HG02623 (cell line): ENCODE measurements at regions not wholly inside any gene's neighbourhood (a gene's known extent, or its start where the extent isn't known, plus 50 kb on each side); places are given as distances from the start of the nearest gene placed in this dataset.

Source experiments
- ATAC-seq: cut with Tn5 transposase; IDR thresholded peaks from one replicate; pipeline ENCODE4 v1.9.1; 2021; ENCODE audit warnings: moderate library complexity; ENCODE audit not compliant: unreplicated experiment

DNA sequence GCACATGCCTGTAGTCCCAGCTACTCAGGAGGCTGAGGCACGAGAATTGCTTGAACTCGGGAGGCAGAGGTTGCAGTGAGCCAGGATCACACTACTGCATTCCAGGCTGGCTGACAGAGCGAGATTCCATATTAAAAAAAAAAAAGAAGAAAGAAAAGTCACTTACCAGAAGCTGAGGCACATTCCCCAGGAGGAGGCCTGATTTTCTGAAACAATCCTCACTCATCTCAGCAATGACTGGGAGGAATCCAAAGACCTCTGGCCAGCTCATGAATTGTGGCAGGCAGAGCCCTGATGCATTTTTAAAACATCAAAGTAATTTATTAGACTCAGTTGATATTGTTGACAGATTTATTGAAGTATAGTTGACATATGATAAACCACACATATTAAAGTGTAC lies 206.3 kb downstream of the FOXO1 start:
- no peak for ATAC-seq

- no peak for ATAC-seq
Observed at GRCh38 chr13:40464337-40465014, 202.0 kb downstream of the FOXO1 start.

- ATAC-seq: no peak
Observed at GRCh38 chr13:40465015-40465390, 201.4 kb downstream of the FOXO1 start.

- no peak for ATAC-seq
Observed at GRCh38 chr13:40466272-40466671, 200.2 kb downstream of the FOXO1 start.

DNA sequence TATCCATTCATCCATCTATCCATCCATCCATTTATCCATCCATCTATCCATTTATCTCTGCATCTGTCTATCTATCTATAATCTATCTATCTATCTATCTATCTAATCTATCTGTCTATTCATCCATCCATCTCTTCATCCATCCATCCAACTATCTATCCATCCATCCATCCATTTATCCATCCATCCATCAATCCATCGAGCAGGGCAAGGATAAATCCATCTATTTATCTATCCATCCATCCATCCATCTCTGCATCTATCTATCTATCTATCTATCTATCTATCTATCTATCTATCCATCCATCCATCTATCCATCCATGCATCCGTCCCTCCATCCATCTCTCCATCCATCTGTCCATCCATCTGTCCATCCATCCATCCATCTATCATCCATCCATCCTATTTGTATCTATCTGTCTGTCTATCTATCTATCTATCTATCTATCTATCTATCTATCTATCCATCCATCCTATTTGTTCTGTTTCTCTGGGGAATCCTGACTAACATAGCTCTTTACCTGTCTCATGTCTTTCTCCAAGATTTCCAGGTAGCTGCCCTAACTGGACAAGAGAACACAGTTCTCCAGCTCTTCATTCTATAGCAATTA lies 198.1 kb downstream of the FOXO1 start:
- no peak for ATAC-seq

GRCh38 chr13:40469581-40470310 lies 196.7 kb downstream of the FOXO1 start:
- ATAC-seq: no peak

DNA sequence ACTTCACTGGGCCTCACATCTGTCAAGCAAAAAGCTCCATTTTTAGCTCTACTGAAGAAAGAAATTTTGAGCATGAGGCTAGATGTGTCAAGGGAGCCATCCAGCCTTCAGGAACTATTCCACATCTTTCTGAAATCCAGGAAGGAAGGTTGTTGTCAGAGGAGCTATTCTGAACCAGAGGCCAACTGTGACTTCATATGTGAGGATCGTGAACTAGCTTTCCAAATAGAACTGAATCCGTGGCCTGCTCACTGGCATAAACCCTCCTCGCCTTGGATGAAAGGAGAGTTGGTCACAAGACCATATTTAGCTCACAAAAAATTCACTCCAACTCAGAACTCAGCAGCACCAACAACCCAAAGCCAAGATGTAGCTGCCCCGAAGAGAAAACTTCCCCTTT lies 195.8 kb downstream of the FOXO1 start:
- ATAC-seq: no peak

DNA sequence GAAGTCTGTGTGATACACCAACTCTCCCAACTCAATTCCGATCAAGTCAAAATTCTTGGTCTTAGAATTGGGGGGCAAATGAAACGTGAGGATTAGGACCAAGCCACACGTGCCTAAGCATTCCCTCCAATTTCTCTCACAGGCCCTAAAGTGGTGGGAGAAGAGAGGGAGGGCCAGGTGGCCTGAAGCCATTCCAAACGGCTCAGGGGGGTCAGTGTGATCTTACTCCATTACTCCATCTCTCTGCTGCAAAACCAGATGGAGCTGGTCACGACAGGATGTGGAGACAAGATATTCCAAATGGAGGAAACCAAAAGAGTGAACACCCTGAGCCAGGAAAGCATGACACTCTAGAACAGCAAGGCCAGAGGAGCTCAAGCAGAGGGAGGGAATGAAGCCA lies 195.4 kb downstream of the FOXO1 start:
- ATAC-seq: no peak

DNA sequence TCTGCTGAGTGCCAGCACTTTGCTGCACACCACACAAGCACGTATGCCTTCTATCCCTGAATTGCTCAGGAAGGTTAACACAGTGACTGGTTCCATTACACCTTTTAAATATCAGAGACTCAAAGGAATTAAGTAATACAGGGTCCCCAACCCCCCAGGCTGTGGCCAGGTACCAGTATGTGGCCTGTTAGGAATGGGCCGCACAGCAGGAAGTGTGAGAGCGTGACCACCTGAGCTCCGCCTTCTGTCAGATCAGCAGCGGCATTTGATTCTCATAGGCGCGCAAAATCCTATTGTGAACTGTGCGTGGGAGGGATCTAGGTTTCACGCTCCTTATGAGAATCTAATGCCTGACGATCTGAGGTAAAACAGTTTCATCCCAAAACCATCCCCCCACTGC lies 194.5 kb downstream of the FOXO1 start:
- no peak for ATAC-seq

- ATAC-seq: no peak
Observed at GRCh38 chr13:40472427-40473220, 193.8 kb downstream of the FOXO1 start.

DNA sequence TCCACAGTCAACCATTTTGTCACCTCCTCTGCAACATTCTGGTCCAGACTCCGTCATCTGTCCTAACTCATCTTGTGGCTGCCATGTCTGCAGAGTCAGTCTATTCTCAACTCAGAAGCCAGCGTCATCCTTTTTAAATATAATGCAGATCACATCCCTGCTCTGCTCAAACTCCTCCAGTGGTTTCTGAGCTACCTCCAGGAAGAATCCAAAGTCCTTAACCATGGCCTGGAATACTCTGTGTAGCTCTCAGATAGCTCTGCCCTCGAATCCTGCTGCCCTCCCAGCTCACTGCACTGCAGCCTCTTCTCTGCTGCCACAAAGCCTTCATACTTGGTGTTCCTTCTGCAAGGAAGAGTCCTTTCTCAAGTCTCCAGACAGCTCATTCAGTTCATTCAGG lies 190.8 kb downstream of the FOXO1 start:
- no peak for ATAC-seq

GRCh38 chr13:40476175-40476958 lies 190.1 kb downstream of the FOXO1 start:
- ATAC-seq: no peak

DNA sequence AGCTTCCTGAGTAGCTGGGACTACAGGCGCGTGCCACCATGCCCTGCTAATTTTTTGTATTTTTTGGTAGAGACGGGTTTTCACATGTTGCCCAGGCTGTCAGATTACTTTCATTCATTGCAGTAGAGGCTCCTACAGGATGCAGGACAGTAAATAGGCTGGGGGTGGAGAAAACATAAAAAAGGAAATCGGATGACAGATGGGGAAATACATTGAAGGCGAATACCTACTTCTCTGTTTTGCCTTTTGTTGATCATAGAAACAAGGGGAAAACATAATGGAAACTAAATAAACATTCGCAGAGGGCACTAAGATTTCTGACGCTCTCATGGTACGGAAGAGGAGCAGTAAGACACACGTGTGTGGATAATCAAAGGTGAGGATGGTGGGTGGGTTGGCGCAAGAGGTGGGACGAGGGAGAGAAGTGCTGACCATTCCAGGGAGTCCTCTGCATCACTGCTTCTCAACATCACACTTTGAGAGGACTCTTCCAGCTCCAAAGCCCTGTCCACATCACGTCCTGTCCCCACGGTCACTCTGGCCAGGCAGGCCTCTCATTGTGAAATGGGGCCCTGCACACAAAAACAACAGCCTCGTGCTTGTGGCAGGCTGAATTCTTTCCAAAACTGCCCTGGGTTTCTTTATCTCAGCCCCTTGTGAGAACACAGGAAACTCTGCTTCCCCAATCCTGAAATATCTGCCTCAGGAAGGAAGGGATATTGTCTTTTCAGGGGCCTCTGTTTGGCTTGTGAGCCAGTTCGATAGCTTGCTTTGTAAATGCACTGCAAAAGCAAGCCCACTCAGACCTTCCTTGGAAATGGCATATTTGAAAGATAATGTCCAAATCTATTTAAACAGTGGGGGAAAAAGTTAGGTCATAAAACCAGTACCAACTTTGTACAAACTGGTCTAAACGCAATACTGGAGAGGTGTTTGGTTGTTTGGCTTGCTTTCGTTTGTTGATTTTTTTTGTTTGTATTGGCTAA lies 188.5 kb downstream of the FOXO1 start:
- ATAC-seq: no peak

DNA sequence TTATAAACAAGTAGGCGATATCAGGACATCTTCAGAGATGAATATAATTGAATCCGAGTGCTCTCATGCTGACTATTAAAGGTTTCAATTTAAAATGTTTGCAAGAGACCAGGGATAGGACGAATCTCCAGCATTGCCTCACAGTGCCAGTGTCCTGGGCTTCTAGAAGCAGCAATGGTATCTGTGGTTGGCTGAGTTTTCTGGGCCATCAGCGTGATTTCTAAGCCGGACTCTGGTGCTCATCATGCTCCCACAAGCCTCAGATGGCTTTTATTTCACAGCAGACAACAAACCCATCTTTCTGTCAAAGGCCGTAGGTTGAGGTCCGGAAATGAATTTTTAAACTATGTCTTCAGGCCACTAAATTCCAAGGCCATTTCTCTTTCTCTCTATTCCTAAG lies 187.7 kb downstream of the FOXO1 start:
- ATAC-seq: no peak

- no peak for ATAC-seq
Observed at GRCh38 chr13:40479196-40479845, 187.1 kb downstream of the FOXO1 start.

- ATAC-seq: no peak
Observed at GRCh38 chr13:40480012-40480914, 186.2 kb downstream of the FOXO1 start.

DNA sequence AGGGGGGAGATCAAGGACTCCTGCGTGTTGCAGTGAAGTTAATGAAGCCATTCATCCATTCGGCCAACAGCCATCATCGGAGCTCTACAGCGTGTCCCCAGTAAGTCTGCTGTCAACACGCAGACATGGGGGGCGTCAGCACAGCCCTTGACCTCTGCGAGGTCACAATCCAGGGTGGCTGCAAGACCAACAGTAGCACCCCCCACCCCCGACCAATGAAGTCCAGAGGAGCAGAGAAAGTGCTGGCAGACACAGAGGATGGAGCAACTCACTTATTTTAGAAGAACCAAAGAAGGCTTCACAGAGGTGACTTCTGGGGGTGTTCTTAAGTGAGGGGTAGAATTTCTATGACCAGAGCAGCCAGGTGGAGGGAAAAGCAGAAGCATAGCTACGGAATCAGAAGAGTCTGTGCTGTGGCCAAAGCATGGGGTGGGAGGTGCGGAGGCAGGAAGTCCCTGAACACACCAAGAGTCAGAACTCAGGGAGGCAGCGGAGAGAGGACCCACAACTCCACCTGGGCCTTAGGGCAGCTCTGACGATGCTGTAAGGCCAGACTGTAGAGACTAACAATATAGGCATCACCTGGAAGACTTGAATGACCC lies 185.4 kb downstream of the FOXO1 start:
- no peak for ATAC-seq

DNA sequence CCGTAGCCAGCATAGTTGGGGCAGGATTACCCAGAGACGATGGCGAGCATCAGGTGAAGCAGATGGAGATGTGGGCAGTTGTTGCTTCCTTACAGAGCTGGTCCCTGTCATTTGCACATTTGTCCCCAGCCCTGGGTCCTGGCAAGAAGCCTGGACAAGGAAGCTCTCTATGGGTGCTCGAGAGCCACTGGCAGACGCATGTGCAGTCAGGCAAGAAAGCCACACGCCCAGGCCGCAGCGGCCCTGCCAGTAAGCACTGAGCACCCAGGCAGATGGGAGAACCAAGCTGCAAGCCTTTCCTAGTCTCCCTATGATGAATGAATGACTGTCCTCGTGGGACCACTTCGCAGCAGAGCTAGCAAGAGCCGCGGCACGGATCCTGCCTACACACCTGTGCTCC lies 182.8 kb downstream of the FOXO1 start:
- no peak for ATAC-seq
